ENCODE measurements at regions not wholly inside any gene's neighbourhood (a gene's known extent, or its start where the extent isn't known, plus 50 kb on each side); places are given as distances from the start of the nearest gene placed in this dataset.

DNA sequence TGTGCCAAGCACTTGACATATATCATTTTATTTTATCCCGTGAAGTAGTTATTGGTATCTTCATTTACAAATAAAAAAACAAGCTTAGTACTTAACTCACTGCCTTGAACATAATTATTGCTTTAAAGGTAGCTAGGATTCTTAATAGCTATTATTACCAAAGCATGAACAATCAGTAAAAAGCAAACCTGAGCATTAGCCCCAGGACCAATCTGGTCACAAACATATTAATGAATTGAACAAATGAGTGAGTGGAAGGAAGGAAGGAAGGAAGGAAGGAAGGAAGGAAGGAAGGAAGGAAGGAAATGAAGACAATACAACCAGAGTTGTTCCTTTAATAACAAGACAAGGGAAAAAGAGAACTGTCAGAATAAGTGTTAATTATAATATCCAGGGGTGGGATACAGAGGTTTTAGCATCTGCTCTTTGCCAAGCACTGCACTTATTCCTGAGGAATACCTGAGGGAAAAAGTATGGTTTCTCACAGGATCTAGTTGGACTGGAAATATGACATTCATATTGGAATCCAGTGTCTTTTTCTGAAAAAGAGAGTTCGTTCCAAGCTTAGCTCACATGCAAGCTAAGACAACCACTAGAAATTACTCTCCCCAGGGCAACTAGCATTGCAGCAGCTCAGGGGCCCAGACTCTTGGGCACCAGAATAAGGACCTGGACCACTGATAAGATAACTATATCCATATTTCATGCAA is 172.9 kb upstream of the MGMT start:
- no peak for TF ChIP-seq ZNF274 (IDR thresholded peaks at IDR 0.05; ENCODE audit: low read depth, low read length)
- no peak for TF ChIP-seq TCF7L2 (IDR thresholded peaks at IDR 0.05; ENCODE audit: borderline replicate concordance, extremely low read depth, insufficient read depth, insufficient read length)
- no peak for TF ChIP-seq RAD21 (IDR thresholded peaks at IDR 0.05; ENCODE audit: low read depth)
- TF ChIP-seq JUND (IDR thresholded peaks at IDR 0.05), result no peak
- no peak for TF ChIP-seq ELF1 (IDR thresholded peaks at IDR 0.05; ENCODE audit: borderline replicate concordance, low read depth)
- no peak for TF ChIP-seq EZH2phosphoT487 (IDR thresholded peaks at IDR 0.05; ENCODE audit: borderline replicate concordance)
- TF ChIP-seq, protein P1, sequence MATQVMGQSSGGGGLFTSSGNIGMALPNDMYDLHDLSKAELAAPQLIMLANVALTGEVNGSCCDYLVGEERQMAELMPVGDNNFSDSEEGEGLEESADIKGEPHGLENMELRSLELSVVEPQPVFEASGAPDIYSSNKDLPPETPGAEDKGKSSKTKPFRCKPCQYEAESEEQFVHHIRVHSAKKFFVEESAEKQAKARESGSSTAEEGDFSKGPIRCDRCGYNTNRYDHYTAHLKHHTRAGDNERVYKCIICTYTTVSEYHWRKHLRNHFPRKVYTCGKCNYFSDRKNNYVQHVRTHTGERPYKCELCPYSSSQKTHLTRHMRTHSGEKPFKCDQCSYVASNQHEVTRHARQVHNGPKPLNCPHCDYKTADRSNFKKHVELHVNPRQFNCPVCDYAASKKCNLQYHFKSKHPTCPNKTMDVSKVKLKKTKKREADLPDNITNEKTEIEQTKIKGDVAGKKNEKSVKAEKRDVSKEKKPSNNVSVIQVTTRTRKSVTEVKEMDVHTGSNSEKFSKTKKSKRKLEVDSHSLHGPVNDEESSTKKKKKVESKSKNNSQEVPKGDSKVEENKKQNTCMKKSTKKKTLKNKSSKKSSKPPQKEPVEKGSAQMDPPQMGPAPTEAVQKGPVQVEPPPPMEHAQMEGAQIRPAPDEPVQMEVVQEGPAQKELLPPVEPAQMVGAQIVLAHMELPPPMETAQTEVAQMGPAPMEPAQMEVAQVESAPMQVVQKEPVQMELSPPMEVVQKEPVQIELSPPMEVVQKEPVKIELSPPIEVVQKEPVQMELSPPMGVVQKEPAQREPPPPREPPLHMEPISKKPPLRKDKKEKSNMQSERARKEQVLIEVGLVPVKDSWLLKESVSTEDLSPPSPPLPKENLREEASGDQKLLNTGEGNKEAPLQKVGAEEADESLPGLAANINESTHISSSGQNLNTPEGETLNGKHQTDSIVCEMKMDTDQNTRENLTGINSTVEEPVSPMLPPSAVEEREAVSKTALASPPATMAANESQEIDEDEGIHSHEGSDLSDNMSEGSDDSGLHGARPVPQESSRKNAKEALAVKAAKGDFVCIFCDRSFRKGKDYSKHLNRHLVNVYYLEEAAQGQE (IDR thresholded peaks at IDR 0.05; ENCODE audit: low read depth), result no peak
- no peak for TF ChIP-seq SP1 (IDR thresholded peaks at IDR 0.05; ENCODE audit: low read depth)
- peaks cover 5 to 14% of the 10 kb centered on the region in 2 experiments; a peak in 2 of 4 replicates for H3K9me3 ChIP-seq (ENCODE audit: control insufficient read depth in 1 of 2, insufficient read depth in 1 of 2, low read depth in 1 of 2, low read length in 2 of 2)
- intact Hi-C loops (cut with micrococcal nuclease), result no loop called here
- POLR2A ChIA-PET, result no interaction called here
- no peaks in the 10 kb centered on the region for H3K79me2 ChIP-seq (ENCODE audit: insufficient read depth, low read length)
- ATAC-seq (no peak), DNase-seq (ENCODE audit: low read depth, low spot score) (no peak)
- H3K9ac ChIP-seq (ENCODE audit: low read length), result no peak overlapping the region
- H3K27ac ChIP-seq (ENCODE audit: low read depth, low read length), result no peak overlapping the region
- no peak overlapping the region for H3K4me2 ChIP-seq (ENCODE audit: low read length)
- RAD21 ChIA-PET (ENCODE audit: low non-redundant PET in 1 of 2, low total read pairs in 2 of 2, uncharacterized antibody in 2 of 2, unreplicated experiment in 2 of 2), result no interaction called here
- H3K27me3 ChIP-seq (ENCODE audit: insufficient read depth, low read length), result no peaks in the 10 kb centered on the region
- no peaks in the 10 kb centered on the region for H3K9me2 ChIP-seq (ENCODE audit: insufficient read depth)
- CTCF ChIA-PET, result no interaction called here
- H3K4me3 ChIP-seq (replicated peaks in 1 of 2; ENCODE audit: low read depth in 1 of 2, low read length in 2 of 2), result no peak overlapping the region
- H3K36me3 ChIP-seq (ENCODE audit: control insufficient read depth in 1 of 2, insufficient read depth in 2 of 2, low read length in 2 of 2), result no peaks in the 10 kb centered on the region
- no peaks in the 10 kb centered on the region for H3K4me1 ChIP-seq (ENCODE audit: control insufficient read depth in 1 of 2, insufficient read depth in 2 of 2, low read length in 2 of 2)
- no peak overlapping the region for H2AFZ ChIP-seq (ENCODE audit: low read depth, low read length, poor library complexity, severe bottlenecking)
- H4K20me1 ChIP-seq (ENCODE audit: insufficient read depth), result no peaks in the 10 kb centered on the region
- BruUV-seq (replicated peaks), result no TSS peak
